H1 (cell line): ENCODE measurements at regions not wholly inside any gene's neighbourhood (a gene's known extent, or its start where the extent isn't known, plus 50 kb on each side); places are given as distances from the start of the nearest gene placed in this dataset.

Experiments used
- JUND ChIP-seq: IDR thresholded peaks from 2 replicates; pipeline ENCODE4 v1.6.1; 2011; ENCODE audit warnings: mild to moderate bottlenecking, improper control_type of control experiment, low read length
- NRF1 ChIP-seq: IDR thresholded peaks from 2 replicates; pipeline ENCODE4 v1.6.1; 2011; ENCODE audit warnings: mild to moderate bottlenecking, low read depth, low read length, improper control_type of control experiment
- POLR2A ChIP-seq, 2 experiments: IDR thresholded peaks; 1 replicate in 1 of 2; 2 replicates in 1 of 2; pipeline ENCODE4 v1.6.1; 2011; ENCODE audit warnings: low read depth in 2 of 2, low read length in 2 of 2, mild to moderate bottlenecking in 2 of 2; ENCODE audit errors: control extremely low read depth in 1 of 2
- SUZ12 ChIP-seq: fragments of 200-600 bp; sonication (generic); IDR thresholded peaks from 2 replicates; pipeline ENCODE4 v1.6.1; 2012; ENCODE audit warnings: mild to moderate bottlenecking, inconsistent platforms, low read length, moderate library complexity, mixed read lengths

- no peak for TF ChIP-seq JUND
- no peak for TF ChIP-seq NRF1
- TF ChIP-seq POLR2A (IDR thresholded peaks at IDR 0.05; ENCODE audit: control extremely low read depth in 1 of 2, low read depth in 2 of 2, low read length in 2 of 2), result no peak
- no peak for TF ChIP-seq SUZ12
- TF ChIP-seq, all 59 proteins: peak for 0
Observed at GRCh38 chr11:92018332-92018731, 206.3 kb upstream of the FAT3 start (continued).
